PC-3 (cell line): ENCODE measurements at regions not wholly inside any gene's neighbourhood (a gene's known extent, or its start where the extent isn't known, plus 50 kb on each side); places are given as distances from the start of the nearest gene placed in this dataset.

Experiments used
- EZH2 ChIP-seq: fragments of 300-600 bp; sonication (generic); IDR thresholded peaks from one replicate; pipeline ENCODE4 v1.6.1; 2017; ENCODE audit warnings: antibody characterized with exemption, mild to moderate bottlenecking, low read length; ENCODE audit not compliant: unreplicated experiment
- EZH2phosphoT487 ChIP-seq: fragments of 300-600 bp; sonication (generic); IDR thresholded peaks from 2 replicates; pipeline ENCODE4 v1.6.1; 2018; ENCODE audit warnings: mild to moderate bottlenecking, antibody characterized with exemption, low read length, borderline replicate concordance
- TF ChIP-seq, protein P1 (sequence below): fragments of 300-600 bp; sonication (generic); conservative IDR thresholded peaks from 2 replicates; pipeline ENCODE4 v1.5.1; 2017; ENCODE audit warnings: antibody characterized with exemption, low read depth, mild to moderate bottlenecking, low read length

DNA sequence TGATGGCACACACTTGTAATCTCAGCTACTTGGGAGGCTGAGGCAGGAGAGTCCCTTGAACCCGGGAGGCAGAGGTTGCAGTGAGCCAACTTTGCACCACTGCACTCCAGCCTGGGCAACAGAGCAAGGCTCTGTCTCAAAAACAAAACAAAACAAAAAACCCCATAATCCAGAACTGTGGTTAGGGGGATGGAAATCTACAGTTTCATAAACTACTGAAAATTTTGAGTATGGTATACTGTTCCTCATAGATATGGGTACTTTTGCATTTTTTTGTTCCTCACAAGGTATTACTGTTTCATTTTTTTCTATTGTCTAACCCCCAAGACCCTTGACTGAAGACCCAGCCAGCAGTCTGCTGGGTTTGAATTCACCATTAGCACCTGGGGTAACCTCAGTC is 52.2 kb upstream of the MAP3K1 start:
- TF ChIP-seq, protein P1, sequence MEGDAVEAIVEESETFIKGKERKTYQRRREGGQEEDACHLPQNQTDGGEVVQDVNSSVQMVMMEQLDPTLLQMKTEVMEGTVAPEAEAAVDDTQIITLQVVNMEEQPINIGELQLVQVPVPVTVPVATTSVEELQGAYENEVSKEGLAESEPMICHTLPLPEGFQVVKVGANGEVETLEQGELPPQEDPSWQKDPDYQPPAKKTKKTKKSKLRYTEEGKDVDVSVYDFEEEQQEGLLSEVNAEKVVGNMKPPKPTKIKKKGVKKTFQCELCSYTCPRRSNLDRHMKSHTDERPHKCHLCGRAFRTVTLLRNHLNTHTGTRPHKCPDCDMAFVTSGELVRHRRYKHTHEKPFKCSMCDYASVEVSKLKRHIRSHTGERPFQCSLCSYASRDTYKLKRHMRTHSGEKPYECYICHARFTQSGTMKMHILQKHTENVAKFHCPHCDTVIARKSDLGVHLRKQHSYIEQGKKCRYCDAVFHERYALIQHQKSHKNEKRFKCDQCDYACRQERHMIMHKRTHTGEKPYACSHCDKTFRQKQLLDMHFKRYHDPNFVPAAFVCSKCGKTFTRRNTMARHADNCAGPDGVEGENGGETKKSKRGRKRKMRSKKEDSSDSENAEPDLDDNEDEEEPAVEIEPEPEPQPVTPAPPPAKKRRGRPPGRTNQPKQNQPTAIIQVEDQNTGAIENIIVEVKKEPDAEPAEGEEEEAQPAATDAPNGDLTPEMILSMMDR, result no peak
- TF ChIP-seq EZH2 (no peak), EZH2phosphoT487 (no peak)
